HG03064 (cell line): ENCODE measurements at regions not wholly inside any gene's neighbourhood (a gene's known extent, or its start where the extent isn't known, plus 50 kb on each side); places are given as distances from the start of the nearest gene placed in this dataset.
"Not testable (repeated sequence)": the region's sequence is repeated elsewhere in the genome, so short reads cannot be mapped to it uniquely, and the experiment has no call there.

Experiments used
- ATAC-seq: cut with Tn5 transposase; IDR thresholded peaks from one replicate; pipeline ENCODE4 v1.9.1; 2021; ENCODE audit warnings: low read depth; ENCODE audit not compliant: unreplicated experiment

- no peak for ATAC-seq
Observed at GRCh38 chrX:74085642-74086236, 218.2 kb upstream of the ZCCHC13 start.

- no peak for ATAC-seq
Observed at GRCh38 chrX:74080165-74080564, 223.8 kb upstream of the ZCCHC13 start.

DNA sequence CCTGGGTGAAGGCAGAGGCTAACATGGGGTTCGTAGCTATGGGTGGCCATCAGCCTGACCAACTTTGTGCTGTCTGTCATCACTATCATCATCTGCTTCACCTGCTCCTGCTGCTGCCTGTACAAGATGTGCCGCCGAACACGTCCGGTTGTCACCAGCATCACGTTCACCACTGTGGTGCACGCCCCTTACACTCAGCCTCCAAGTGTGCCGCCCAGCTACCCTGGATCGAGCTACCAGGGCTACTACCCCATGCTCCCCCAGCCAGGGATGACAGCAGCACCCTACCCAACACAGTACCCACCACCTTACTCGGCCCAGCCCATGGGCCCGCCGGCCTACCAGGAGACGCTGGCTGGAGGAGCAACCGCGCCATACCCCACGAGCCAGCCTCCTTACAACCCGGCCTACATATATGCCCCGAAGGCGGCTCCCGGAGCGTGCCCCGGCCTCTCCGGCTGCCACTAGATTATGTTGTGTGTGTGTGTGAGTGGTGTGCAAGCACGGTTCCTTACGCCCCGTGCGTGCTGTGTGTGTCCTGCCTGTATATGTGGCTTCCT is 213.4 kb upstream of the XIST start:
- no peak for ATAC-seq

DNA sequence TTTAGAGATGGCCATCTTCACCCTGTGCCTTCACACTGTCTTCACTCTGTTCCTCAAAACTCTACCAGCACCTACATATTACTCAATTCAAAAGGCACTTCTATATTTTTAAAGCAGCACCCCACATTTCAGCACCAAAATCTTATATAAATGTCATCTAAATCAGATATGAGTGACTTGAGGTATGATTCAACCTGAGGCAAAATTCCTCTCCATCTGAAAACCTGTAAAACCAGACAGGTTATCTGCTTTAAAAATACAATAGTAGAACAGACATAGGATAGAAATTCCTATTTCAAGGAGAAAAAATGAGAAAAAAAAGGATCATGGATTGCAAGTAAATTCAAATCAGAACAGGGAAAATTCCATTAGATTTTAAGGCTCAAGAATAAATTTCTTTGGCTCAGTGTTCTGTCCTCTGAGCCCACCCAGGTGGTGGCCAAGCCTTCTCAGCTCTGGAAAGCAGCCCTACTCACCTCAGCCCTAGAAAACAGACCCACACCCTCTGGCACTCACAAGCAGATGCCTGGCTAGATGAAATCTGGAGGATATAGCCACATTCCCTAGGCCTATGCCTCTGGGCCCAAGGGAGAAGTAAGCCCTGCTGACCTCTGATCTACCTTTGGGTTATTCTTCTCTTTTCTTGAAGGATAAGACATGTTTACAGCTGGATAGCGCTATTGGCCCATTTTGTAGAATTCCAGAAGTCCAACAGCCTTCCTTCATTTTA is 211.1 kb upstream of the XIST start:
- no peak for ATAC-seq

DNA sequence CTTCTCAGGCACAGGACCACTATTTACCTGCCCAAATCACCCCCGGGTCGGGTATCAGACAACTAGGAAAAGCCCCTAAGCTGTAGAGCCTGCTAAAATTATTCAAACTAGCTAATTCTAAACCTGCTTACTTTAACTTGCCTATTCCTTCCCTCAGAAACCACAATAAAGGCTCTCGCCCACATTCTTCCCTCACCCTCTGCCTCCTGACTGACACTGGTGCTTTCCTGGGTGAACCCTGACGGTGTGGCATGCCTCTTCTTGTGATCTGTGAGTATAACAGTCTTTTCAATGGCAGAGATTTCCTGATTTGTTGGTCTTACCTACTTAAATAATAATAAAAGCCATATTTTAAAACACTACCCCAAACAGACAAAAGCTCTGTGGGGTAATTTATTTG is 209.4 kb upstream of the XIST start:
- ATAC-seq = no peak

- ATAC-seq = no peak
Observed at GRCh38 chrX:74049126-74049525, 196.6 kb upstream of the XIST start.

GRCh38 chrX:74034066-74034465 is 181.6 kb upstream of the XIST start:
- ATAC-seq = not testable (repeated sequence)

DNA sequence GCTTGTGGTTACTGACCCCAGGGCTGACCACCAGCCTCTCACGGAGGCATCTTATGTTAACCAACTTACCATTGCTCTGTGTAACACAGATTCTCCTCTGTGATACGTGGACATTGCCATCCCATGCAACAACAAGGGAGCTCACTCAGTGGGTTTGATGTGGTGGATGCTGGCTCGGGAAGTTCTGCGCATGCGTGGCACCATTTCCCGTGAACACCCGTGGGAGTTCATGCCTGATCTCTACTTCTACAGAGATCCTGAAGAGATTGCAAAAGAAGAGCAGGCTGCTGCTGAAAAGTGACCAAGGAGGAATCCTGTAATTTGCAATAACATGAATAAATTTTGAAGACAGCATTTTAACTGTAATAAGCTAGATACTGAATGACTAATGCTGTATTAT is 179.0 kb upstream of the XIST start:
- not testable (repeated sequence) for ATAC-seq

- ATAC-seq = not testable (repeated sequence)
Observed at GRCh38 chrX:74030766-74031165, 178.3 kb upstream of the XIST start.

DNA sequence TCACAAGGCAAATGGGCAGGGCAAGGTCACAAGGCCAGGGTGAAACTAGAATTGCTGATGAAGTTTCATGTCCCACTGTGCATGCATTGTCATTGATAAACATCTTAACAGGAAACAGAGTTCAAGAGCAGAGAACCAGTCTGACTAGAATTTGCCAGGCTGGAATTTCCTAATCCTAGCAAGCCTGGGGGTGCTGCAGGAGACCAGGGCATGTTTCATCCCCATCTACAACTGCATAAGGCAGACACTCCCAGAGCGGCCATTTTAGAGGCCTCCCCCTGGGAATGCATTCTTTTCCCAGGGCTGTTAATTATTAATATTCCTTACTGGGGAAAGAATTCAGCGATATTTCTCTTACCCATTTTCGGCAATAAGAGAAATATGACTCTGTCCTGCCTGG is 172.6 kb upstream of the XIST start:
- not testable (repeated sequence) for ATAC-seq

DNA sequence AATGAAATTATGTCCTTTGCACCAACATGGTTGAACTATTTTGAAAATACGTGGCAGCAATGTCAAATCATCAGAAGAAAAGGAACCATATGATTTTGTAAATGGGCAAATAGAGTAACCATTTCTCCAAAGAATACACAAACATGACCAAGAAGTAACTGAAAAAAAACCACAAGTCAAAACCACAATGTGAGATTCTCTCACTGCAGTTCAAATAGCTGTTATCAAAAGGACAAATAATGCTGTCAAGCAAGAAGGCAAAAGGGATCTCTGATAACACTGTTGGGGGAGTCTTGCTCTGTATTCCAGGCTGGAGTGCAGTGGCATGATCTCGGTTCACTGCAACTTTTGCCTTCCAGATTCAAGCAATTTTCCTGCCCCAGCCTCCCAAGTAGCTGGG is 170.7 kb upstream of the XIST start:
- no peak for ATAC-seq

- no peak for ATAC-seq
Observed at GRCh38 chrX:74018253-74018652, 165.7 kb upstream of the XIST start.

DNA sequence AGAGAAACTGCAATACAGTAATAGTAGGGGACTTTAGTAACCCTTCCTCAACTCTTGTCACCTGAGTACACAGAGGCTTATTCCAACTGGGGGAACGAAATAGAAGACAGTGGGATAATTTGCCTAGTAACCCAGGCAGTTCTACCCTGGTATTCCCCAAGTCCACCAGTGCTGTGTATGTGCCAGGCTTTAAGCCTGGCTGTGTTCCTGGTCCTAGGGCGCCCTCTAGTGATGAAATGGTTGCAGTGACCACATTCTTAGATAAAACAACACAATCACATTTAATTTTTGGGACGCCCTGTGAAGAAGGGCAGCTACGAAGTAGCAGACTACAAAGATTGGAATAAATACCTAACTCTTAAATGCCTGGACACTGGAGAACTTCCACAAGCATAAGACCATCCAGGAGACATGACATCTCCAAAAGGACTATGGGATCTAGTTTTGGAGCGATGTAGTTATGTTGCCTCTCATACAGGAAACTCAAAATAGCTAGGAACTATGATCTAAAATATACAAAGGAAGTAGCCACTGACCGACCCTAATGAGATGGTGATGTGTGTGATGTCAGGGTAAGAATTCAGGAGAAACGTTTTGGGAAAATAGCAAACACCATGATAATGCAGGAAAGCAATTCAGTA is 163.0 kb upstream of the XIST start:
- ATAC-seq = peak; percentile 79

DNA sequence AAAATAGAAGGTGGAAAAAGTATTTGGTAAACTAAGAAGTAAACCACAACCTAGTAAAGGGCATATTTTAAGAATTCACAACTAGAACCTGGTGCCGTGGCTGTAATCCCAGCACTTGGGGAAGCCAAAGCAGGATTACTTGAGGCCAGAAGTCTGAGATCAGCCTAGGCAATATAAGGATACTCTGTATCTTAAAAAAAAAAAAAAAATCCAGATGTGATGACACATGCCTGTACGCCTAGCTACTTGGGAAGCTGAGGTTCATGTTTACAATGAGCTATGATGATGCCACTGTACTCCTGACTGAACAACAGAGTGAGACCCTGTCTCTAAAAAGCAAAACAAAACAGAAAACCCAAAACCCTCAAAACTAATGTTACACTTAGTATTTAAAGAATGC is 156.5 kb upstream of the XIST start:
- ATAC-seq = no peak

GRCh38 chrX:73992019-73992418 is 139.5 kb upstream of the XIST start:
- no peak for ATAC-seq

GRCh38 chrX:73987166-73987565 is 134.7 kb upstream of the XIST start:
- no peak for ATAC-seq

GRCh38 chrX:73979551-73980131 is 127.1 kb upstream of the XIST start:
- no peak for ATAC-seq

DNA sequence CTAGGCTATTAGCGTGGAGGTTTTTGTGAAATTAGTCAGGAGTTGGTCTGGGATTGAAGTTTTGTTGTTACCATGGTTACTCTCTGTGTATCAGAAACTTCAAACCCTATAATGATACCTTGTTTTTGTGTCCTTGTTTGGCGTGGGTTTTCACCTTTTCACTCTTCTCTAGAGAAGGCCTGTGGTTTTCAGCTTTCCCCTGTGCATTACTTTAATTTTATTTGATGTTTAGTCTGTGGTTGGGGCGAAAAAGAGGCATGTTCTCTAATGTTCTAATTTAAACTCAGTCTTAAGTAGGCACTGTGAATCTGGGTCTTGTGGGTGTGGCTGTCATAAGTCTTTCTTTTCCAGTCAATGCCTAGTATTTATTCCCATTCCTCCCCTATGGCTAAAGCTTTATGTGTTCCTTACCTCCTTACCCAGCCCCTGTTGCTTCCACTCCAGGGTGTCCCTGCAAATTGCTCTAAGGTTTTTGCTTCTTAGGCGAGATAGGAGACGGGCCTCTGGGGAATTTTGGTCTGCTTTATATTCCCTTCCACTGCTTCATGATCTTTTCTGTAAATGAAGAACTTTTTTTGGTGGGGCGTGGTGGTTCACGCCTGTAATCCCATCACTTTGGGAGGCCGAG is 125.1 kb upstream of the XIST start:
- ATAC-seq = peak; percentile 84

DNA sequence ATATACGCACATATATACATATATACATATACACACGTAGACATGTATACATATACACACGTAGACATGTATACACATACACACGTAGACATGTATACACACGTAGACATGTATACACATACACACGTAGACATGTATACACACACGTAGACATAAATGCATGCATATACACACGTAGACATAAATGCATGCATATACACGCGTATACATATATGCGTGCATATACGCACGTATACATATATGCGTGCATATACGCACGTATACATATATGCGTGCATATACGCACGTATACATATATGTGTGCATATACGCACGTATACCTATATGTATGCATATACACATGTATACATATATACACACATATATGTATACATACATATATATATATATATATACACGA is 114.9 kb upstream of the XIST start:
- ATAC-seq = not testable (repeated sequence)

DNA sequence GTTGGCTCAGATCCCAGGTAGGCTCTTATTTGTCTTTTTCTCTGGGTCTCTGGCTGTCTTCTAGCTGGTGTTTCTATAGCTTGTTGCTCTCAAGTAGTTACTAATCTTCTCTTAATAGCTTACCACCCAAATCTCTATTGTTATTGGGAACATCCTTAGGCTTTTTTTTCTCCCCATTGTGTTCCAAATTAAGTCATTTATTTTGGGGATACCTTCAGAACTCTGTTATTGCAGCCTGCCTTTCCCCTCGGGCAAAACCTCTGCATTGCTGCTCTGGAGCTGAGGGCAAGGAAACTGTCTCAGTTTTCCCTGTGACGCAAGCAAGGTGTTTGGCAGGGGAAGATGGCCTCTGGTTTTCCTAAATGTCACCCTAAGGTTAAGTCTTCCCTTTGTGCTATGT is 113.3 kb upstream of the XIST start:
- no peak for ATAC-seq

DNA sequence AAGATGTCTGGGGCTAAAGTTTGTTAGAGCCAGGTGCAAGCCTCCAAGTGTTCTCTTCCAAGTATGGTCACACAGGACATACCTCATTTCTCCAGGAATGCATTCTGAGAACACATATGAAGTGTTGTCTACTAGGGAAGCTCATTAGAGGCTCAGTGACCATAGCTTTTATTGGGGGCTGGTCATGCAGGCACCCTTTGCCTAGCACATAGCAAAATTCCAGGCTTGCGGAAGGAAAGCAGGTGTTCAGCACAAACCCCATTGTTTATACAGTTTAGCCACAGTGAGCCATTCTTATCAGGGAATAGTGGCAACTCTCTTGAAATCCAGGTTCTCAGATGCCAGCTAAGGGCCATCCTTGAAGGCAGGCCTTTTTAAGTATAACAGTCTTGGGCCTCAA is 112.1 kb upstream of the XIST start:
- no peak for ATAC-seq
